Activated naive CD4-positive, alpha-beta T cell treated with anti-CD3 and anti-CD28 coated beads for 36 hours (primary cell): ENCODE measurements at regions not wholly inside any gene's neighbourhood (a gene's known extent, or its start where the extent isn't known, plus 50 kb on each side); places are given as distances from the start of the nearest gene placed in this dataset.

ENCODE experiments used
- CTCF ChIA-PET: fragments of 350-600 bp; sonication (Branson Sonifier 250); formaldehyde crosslinking; loops from one replicate; lab custom pipeline; 2021; ENCODE audit warnings: antibody characterized with exemption; lab: Charles Lee
- DNase-seq: peaks from one replicate; pipeline ENCODE4 v3.0.0-alpha.2; 2020
- H3K27ac Mint-ChIP-seq: one replicate; pipeline ENCODE4 v1.8.0; 2021; ENCODE audit warnings: mild to moderate bottlenecking, mixed read lengths
- H3K27me3 Mint-ChIP-seq: one replicate; pipeline ENCODE4 v1.8.0; 2021; ENCODE audit warnings: low read depth, mixed read lengths
- H3K36me3 Mint-ChIP-seq: one replicate; pipeline ENCODE4 v1.8.0; 2021; ENCODE audit warnings: low read depth, mixed read lengths
- H3K4me1 Mint-ChIP-seq: one replicate; pipeline ENCODE4 v1.8.0; 2021; ENCODE audit warnings: low read depth, mixed read lengths
- H3K4me3 Mint-ChIP-seq: one replicate; pipeline ENCODE4 v1.8.0; 2021; ENCODE audit warnings: mild to moderate bottlenecking, moderate library complexity, mixed read lengths
- H3K9me3 Mint-ChIP-seq: one replicate; pipeline ENCODE4 v1.8.0; 2021; ENCODE audit warnings: mixed read lengths
- intact Hi-C: fragments of 100-400 bp; cut with micrococcal nuclease; formaldehyde crosslinking; loops from one replicate; pipeline ENCODE4 v1.15.1; 2023

DNA sequence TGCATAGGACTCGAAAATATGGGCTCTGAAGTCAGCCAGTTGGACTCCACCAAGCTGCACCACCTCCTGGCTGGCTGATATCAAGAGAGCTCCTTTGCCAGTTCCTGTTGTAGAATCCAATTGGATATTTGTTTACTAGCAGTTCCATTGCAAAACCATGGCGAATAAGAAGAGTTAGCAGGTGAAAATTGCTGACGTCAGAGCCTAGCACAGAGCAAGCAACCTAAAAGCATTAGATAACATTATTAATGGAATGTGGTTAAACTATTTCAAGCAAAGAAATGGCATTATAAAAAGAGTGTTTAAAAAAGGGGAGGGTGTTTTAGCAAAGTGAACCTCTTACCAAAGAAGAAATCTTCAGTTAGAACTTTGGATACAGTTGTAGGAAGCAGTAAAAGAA is 1816.3 kb upstream of the TENM3 start:
- Mint-ChIP-seq H3K4me1 (no peaks in the 10 kb centered on the region), H3K36me3 (no peaks in the 10 kb centered on the region), H3K27me3 (no peaks in the 10 kb centered on the region), H3K4me3 (no peak overlapping the region), H3K9me3 (no peaks in the 10 kb centered on the region), H3K27ac (no peak overlapping the region)
- no peak for DNase-seq
- intact Hi-C loops: no loop called here
- CTCF ChIA-PET: interaction anchor here (0.5 kb wide), 1 partner anchor 471 kb away, joined by 4 read pairs; no protein-coding TSS in a partner anchor

- no peak overlapping the region for H3K4me3 Mint-ChIP-seq
- H3K27ac Mint-ChIP-seq: no peak overlapping the region
- CTCF ChIA-PET: no interaction called here
- H3K9me3 Mint-ChIP-seq: no peaks in the 10 kb centered on the region
- H3K4me1 Mint-ChIP-seq: no peaks in the 10 kb centered on the region
- no peaks in the 10 kb centered on the region for H3K36me3 Mint-ChIP-seq
- no peaks in the 10 kb centered on the region for H3K27me3 Mint-ChIP-seq
- no peak for DNase-seq
- intact Hi-C loops: no loop called here
Measured at GRCh38 chr4:180430283-180430682, 1812.9 kb upstream of the TENM3 start.

DNA sequence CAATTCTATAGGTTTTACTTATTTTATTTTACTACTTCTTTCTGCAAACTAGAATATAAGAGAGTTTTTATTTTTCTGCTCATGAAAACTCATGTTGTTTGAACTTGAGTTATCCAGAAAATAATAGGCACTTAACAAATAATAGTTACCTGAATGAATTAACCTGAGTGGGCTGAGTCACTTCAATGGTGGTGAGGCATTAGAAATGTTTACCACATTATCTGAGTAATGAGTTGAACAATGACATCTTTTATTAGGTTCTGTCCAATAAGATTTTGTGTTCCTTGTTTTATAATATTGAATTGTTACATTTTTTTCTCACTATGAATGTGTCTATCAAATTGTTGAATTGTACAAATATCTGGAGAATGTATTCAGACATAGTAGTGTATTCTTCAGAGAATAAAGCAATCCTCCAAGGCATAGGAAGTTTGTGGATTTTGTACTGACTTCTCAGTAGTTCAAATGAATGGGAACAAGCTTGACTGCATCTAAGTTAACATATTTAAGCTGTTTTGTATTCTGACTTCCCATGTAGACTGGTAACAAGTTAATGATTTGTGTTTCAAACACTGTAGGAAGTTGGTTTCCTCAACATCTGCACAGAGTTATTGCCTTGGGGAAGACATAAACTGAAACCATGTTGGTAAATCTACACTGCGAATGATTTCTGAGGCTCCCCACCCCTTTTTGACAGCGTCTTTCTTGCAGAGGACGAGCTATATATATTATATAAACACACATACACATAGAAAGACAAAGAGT is 1808.9 kb upstream of the TENM3 start:
- Mint-ChIP-seq H3K4me1 (peaks cover 1% of the 10 kb centered on the region), H3K9me3 (no peaks in the 10 kb centered on the region), H3K27me3 (peaks cover 3% of the 10 kb centered on the region), H3K27ac (no peak overlapping the region), H3K4me3 (no peak overlapping the region), H3K36me3 (no peaks in the 10 kb centered on the region)
- intact Hi-C loops: no loop called here
- CTCF ChIA-PET: no interaction called here
- DNase-seq: no peak

GRCh38 chr4:180436361-180436760 is 1806.8 kb upstream of the TENM3 start:
- H3K9me3 Mint-ChIP-seq: no peaks in the 10 kb centered on the region
- no peaks in the 10 kb centered on the region for H3K36me3 Mint-ChIP-seq
- intact Hi-C loops: no loop called here
- CTCF ChIA-PET: no interaction called here
- H3K27ac Mint-ChIP-seq: no peak overlapping the region
- no peak overlapping the region for H3K4me3 Mint-ChIP-seq
- peaks cover 3% of the 10 kb centered on the region for H3K27me3 Mint-ChIP-seq
- H3K4me1 Mint-ChIP-seq: peaks cover 1% of the 10 kb centered on the region
- no peak for DNase-seq

DNA sequence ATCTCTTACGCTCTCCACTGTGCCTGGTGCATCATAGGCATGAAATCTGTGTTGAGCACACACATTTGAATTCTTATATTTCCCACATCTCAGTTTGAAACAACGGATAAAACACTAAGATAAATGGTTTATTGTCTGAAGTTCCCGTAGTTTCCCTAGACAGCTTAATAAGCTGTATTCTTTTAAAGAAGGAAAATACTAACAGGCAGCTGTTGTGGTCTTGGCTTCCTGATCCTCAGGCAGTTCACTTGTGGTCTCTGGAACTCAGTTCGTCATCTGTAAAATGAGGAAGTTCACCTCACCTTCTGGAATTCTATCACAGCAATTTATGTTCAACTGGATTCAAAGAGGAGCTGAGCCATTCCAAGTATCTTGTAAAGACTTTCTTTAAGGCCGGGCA is 1805.6 kb upstream of the TENM3 start:
- Mint-ChIP-seq H3K4me3 (no peak overlapping the region), H3K27ac (no peak overlapping the region), H3K27me3 (peaks cover 3% of the 10 kb centered on the region), H3K4me1 (peaks cover 1% of the 10 kb centered on the region), H3K9me3 (no peaks in the 10 kb centered on the region), H3K36me3 (no peaks in the 10 kb centered on the region)
- CTCF ChIA-PET: no interaction called here
- intact Hi-C loops: no loop called here
- no peak for DNase-seq

- intact Hi-C loops: no loop called here
- Mint-ChIP-seq H3K27me3 (no peaks in the 10 kb centered on the region), H3K9me3 (no peaks in the 10 kb centered on the region), H3K4me3 (no peak overlapping the region), H3K27ac (no peak overlapping the region), H3K36me3 (no peaks in the 10 kb centered on the region), H3K4me1 (no peaks in the 10 kb centered on the region)
- CTCF ChIA-PET: no interaction called here
- DNase-seq: no peak
Measured at GRCh38 chr4:180448306-180448705, 1794.9 kb upstream of the TENM3 start.

GRCh38 chr4:180449395-180449956 is 1793.7 kb upstream of the TENM3 start:
- intact Hi-C loops: no loop called here
- Mint-ChIP-seq H3K9me3 (peaks cover 3% of the 10 kb centered on the region), H3K36me3 (no peaks in the 10 kb centered on the region), H3K27ac (no peak overlapping the region), H3K4me3 (no peak overlapping the region), H3K4me1 (no peaks in the 10 kb centered on the region), H3K27me3 (no peaks in the 10 kb centered on the region)
- DNase-seq: no peak
- CTCF ChIA-PET: no interaction called here

- Mint-ChIP-seq H3K36me3 (no peaks in the 10 kb centered on the region), H3K9me3 (peaks cover 6% of the 10 kb centered on the region), H3K27ac (no peak overlapping the region), H3K27me3 (no peaks in the 10 kb centered on the region), H3K4me1 (no peaks in the 10 kb centered on the region), H3K4me3 (no peak overlapping the region)
- CTCF ChIA-PET: no interaction called here
- DNase-seq: no peak
- intact Hi-C loops: no loop called here
Measured at GRCh38 chr4:180455226-180455625, 1788.0 kb upstream of the TENM3 start.

DNA sequence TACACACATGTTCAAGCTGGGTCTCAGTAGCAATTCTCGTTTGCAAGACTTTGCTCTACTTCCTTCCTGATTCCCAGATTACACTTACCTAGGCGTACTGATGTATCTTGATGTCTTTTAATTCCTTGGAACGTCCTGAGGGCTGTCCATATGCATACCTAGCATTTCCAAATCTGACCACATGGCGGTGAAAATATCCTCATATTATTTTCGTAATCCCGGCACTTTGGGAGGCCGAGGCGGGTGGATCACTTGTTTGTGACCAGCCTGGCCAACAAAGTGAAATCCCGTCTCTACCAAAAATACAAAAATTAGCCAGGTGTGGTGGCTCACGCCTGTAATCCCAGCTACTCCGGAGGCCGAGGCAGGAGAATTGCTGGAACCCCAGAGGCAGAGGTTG is 1786.3 kb upstream of the TENM3 start:
- DNase-seq: no peak
- intact Hi-C loops: no loop called here
- H3K27me3 Mint-ChIP-seq: no peaks in the 10 kb centered on the region
- no peaks in the 10 kb centered on the region for H3K36me3 Mint-ChIP-seq
- H3K4me3 Mint-ChIP-seq: no peak overlapping the region
- H3K9me3 Mint-ChIP-seq: peaks cover 6% of the 10 kb centered on the region
- H3K27ac Mint-ChIP-seq: no peak overlapping the region
- H3K4me1 Mint-ChIP-seq: no peaks in the 10 kb centered on the region
- CTCF ChIA-PET: no interaction called here

DNA sequence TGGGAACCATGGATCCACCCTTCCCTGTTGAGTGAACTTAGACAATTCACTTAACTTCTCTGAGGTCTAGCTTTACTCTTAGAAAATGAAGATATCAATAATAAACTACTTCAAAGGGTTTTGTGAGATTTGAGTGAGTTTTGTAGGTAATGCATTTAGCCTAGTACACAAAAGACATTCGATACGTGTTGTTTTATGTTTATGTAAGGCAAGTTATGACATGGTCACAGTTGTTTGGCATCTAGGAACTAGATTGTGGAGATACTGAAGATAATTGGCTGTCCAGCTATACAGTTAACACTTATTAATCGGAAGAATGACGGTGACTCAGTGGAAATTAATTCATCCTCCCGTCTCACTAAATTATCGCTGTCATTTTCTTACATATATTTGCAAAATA is 1781.1 kb upstream of the TENM3 start:
- intact Hi-C loops: no loop called here
- Mint-ChIP-seq H3K9me3 (peaks cover 6% of the 10 kb centered on the region), H3K36me3 (no peaks in the 10 kb centered on the region), H3K4me1 (no peaks in the 10 kb centered on the region), H3K27me3 (no peaks in the 10 kb centered on the region), H3K27ac (no peak overlapping the region), H3K4me3 (no peak overlapping the region)
- no peak for DNase-seq
- CTCF ChIA-PET: no interaction called here

GRCh38 chr4:180465364-180465763 is 1777.8 kb upstream of the TENM3 start:
- H3K27me3 Mint-ChIP-seq: no peaks in the 10 kb centered on the region
- H3K9me3 Mint-ChIP-seq: peaks cover 7% of the 10 kb centered on the region
- H3K4me1 Mint-ChIP-seq: no peaks in the 10 kb centered on the region
- no peak for DNase-seq
- H3K27ac Mint-ChIP-seq: no peak overlapping the region
- no peak overlapping the region for H3K4me3 Mint-ChIP-seq
- intact Hi-C loops: no loop called here
- CTCF ChIA-PET: interaction anchor here (1.7 kb wide), 1 partner anchor 199 kb away, joined by 3 read pairs; no protein-coding TSS in a partner anchor
- H3K36me3 Mint-ChIP-seq: no peaks in the 10 kb centered on the region

DNA sequence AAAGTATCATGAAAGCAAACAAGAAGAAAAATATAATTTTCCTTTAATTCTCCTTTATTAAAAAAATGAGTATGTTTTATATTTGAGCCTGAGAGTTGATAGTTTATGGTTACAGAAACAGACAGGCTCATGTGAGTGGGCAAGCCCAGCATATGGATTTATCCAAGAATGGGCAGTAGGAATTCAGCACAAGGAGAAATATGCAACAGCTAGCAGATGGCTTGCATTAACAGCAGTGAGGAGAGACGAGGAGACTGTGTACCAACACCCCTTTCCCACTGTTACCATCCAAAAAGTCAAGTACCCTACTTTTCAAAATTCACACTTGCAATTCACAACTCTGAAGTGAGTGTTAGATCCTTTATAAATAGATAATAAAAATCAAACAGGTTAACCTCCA is 1760.2 kb upstream of the TENM3 start:
- no peaks in the 10 kb centered on the region for H3K4me1 Mint-ChIP-seq
- no peaks in the 10 kb centered on the region for H3K27me3 Mint-ChIP-seq
- DNase-seq: no peak
- CTCF ChIA-PET: no interaction called here
- peaks cover 5% of the 10 kb centered on the region for H3K9me3 Mint-ChIP-seq
- no peak overlapping the region for H3K27ac Mint-ChIP-seq
- H3K36me3 Mint-ChIP-seq: no peaks in the 10 kb centered on the region
- intact Hi-C loops: no loop called here
- H3K4me3 Mint-ChIP-seq: no peak overlapping the region

DNA sequence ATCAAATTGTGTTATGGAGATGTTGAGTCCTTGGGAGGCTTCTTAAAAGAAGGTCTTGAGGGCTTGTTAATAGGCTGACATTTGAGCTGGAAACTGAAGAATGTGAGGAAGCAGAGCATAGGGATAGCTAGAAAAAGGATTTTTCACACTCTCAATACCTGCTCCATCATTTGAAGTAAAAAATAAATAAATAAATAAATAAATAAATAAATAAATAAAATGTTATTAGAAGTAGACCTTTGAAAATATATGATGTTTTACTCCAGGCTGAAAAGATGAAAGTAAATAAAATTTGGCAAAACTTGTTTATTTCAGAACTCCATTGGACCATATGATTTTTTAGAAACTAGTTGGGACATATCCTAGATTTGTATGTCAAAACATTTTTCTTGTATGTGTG is 1757.8 kb upstream of the TENM3 start:
- Mint-ChIP-seq H3K27ac (no peak overlapping the region), H3K4me1 (no peaks in the 10 kb centered on the region), H3K27me3 (no peaks in the 10 kb centered on the region), H3K9me3 (peaks cover 6% of the 10 kb centered on the region), H3K4me3 (no peak overlapping the region), H3K36me3 (no peaks in the 10 kb centered on the region)
- CTCF ChIA-PET: no interaction called here
- intact Hi-C loops: no loop called here
- no peak for DNase-seq
